HepG2 (cell line): ENCODE measurements at regions not wholly inside any gene's neighbourhood (a gene's known extent, or its start where the extent isn't known, plus 50 kb on each side); places are given as distances from the start of the nearest gene placed in this dataset.
"Not testable (repeated sequence)": the region's sequence is repeated elsewhere in the genome, so short reads cannot be mapped to it uniquely, and the experiment has no call there.

Experiments
- BRCA1 ChIP-seq: sonication (generic); formaldehyde crosslinking; IDR thresholded peaks from 2 replicates; pipeline ENCODE4 v1.4.0; 2020; ENCODE audit warnings: missing genetic modification reagents
- ELF1 ChIP-seq: sonication (generic); formaldehyde crosslinking; IDR thresholded peaks from 2 replicates; pipeline ENCODE4 v1.4.0; 2020; ENCODE audit warnings: missing genetic modification reagents
- ERF ChIP-seq: IDR thresholded peaks from 2 replicates; pipeline ENCODE4 v1.6.1; 2018; ENCODE audit warnings: missing biosample characterization, missing genetic modification reagents
- HCFC1 ChIP-seq: fragments of 150-350 bp; IDR thresholded peaks from 2 replicates; pipeline ENCODE4 v1.6.1; 2014; ENCODE audit warnings: low read depth, low read length
- HDAC6 ChIP-seq: fragments of 200-600 bp; sonication (generic); IDR thresholded peaks from 2 replicates; pipeline ENCODE4 v1.7.0; 2017; ENCODE audit warnings: mild to moderate bottlenecking, antibody characterized with exemption, low read length, low read depth
- IRF9 ChIP-seq: sonication (generic); formaldehyde crosslinking; IDR thresholded peaks from 2 replicates; pipeline ENCODE4 v1.8.0; 2022; ENCODE audit warnings: missing genetic modification reagents, mild to moderate bottlenecking, borderline replicate concordance
- MED13 ChIP-seq: sonication (generic); formaldehyde crosslinking; IDR thresholded peaks from 2 replicates; pipeline ENCODE4 v1.5.0; 2020; ENCODE audit warnings: missing genetic modification reagents
- NFIC ChIP-seq: IDR thresholded peaks from 2 replicates; pipeline ENCODE4 v1.6.1; 2012; ENCODE audit warnings: mild to moderate bottlenecking, low read length, inconsistent platforms
- POLR2AphosphoS2 ChIP-seq: IDR thresholded peaks from 2 replicates; pipeline ENCODE4 v1.6.1; 2011; ENCODE audit warnings: low read depth, low read length, improper control_type of control experiment
- RXRB ChIP-seq: IDR thresholded peaks from 2 replicates; pipeline ENCODE4 v1.6.1; 2016; ENCODE audit warnings: borderline replicate concordance, missing genetic modification reagents, missing compliant biosample characterization
- ZBTB26 ChIP-seq: IDR thresholded peaks from 2 replicates; pipeline ENCODE4 v1.6.1; 2016; ENCODE audit warnings: missing compliant biosample characterization, missing genetic modification reagents, borderline replicate concordance
- ZIK1 ChIP-seq: sonication (generic); formaldehyde crosslinking; IDR thresholded peaks from 2 replicates; pipeline ENCODE4 v1.5.0; 2020; ENCODE audit warnings: mild to moderate bottlenecking, low read depth, missing genetic modification reagents, borderline replicate concordance
- ZNF512 ChIP-seq: sonication (generic); formaldehyde crosslinking; IDR thresholded peaks from 2 replicates; pipeline ENCODE4 v1.4.0; 2020; ENCODE audit warnings: mild to moderate bottlenecking, missing genetic modification reagents
- ZNF777 ChIP-seq: sonication (generic); formaldehyde crosslinking; IDR thresholded peaks from 2 replicates; pipeline ENCODE4 v1.4.0; 2020; ENCODE audit warnings: missing genetic modification reagents

GRCh38 chr4:129853685-129854467, 757.9 kb downstream of the C4orf33 start:
- TF ChIP-seq ZBTB26; RXRB (CRISPR knock-in tag); NFIC; MED13 (CRISPR knock-in tag); ZNF512; ELF1 (CRISPR knock-in tag); HCFC1; BRCA1 (CRISPR knock-in tag); IRF9 (CRISPR knock-in tag); ZIK1 (CRISPR knock-in tag); POLR2AphosphoS2; HDAC6; ZNF777 (CRISPR knock-in tag); ERF: not testable (repeated sequence)
